ENCODE measurements at regions not wholly inside any gene's neighbourhood (a gene's known extent, or its start where the extent isn't known, plus 50 kb on each side); places are given as distances from the start of the nearest gene placed in this dataset.
"Not testable (repeated sequence)": the region's sequence is repeated elsewhere in the genome, so short reads cannot be mapped to it uniquely, and the experiment has no call there.

DNA sequence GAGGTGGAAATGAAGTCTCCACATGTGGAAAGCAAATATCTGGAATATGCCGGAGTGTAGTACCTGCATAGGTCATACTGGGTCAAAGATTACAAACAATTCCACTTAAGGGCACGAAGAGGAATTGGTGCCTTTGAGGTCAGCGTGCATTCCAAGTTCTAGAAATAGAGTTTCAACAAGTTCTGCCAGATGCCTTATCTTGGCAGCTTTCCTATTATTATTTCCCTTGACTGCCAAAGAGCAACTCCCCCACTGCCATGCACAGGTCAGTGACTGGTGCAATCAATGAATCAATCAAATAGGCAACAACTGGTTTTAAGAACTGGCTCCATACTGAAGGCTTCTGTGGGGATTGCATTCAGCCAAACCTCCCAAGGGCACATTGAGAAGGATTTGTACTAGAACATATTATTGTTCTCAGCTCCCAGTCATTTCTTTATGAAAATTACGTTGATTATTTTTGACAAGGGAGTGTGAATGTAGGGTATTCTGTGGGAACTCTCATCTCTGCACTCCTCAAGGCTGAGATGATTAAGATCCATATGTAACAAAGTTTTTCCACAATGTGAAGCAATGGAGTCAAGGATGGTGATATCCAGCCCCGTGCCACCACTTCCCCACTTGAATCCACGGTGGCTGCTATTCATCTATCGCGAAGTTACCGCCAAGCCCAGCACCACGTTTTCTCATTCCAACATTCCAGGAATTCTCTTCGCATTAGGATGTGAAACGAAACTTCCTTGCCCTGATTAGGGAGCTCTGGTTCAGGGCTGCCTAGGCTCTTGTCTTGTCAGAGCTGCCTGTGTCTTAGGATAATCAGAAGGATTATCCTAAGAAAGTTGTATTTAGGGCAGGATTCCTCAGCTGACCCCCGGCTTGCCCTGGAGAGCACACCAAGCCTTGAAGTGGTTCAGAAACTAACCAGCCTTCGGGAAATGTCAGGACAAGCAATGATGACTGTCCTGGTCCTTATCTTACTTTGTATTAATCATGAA lies 115.1 kb upstream of the PCED1B start:
- TF ChIP-seq, protein P1, sequence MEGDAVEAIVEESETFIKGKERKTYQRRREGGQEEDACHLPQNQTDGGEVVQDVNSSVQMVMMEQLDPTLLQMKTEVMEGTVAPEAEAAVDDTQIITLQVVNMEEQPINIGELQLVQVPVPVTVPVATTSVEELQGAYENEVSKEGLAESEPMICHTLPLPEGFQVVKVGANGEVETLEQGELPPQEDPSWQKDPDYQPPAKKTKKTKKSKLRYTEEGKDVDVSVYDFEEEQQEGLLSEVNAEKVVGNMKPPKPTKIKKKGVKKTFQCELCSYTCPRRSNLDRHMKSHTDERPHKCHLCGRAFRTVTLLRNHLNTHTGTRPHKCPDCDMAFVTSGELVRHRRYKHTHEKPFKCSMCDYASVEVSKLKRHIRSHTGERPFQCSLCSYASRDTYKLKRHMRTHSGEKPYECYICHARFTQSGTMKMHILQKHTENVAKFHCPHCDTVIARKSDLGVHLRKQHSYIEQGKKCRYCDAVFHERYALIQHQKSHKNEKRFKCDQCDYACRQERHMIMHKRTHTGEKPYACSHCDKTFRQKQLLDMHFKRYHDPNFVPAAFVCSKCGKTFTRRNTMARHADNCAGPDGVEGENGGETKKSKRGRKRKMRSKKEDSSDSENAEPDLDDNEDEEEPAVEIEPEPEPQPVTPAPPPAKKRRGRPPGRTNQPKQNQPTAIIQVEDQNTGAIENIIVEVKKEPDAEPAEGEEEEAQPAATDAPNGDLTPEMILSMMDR (IDR thresholded peaks at IDR 0.05; ENCODE audit: control insufficient read depth, insufficient read depth, low read depth, low read length, missing control alignments), result no peak
- H3K4me3 ChIP-seq (ENCODE audit: control insufficient read depth, low read depth, low read length), result no peak overlapping the region
- no peak for DNase-seq (ENCODE audit: low read depth)

DNA sequence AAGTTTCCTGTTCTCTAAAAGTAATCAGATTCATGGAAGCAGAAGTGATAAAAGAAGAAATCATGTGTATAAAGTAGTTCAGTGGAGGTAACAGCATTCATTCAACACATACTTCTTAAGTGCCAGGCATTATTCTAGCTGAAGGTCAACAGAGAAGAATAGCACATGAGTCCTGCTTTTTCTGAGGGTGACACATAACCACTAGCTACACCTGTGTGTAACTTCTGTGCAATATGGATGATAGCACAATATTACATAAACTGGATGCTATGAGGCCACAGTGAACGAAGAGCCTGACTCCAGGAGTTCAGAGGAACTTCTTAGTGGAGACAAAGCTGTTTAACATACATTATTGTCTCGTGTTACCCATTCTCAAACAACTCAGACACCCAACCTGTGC lies 114.3 kb upstream of the PCED1B start:
- TF ChIP-seq, protein P1 (IDR thresholded peaks at IDR 0.05; ENCODE audit: control insufficient read depth, insufficient read depth, low read depth, low read length, missing control alignments), result no peak
- H3K4me3 ChIP-seq (ENCODE audit: control insufficient read depth, low read depth, low read length), result no peak overlapping the region
- DNase-seq (ENCODE audit: low read depth), result no peak

DNA sequence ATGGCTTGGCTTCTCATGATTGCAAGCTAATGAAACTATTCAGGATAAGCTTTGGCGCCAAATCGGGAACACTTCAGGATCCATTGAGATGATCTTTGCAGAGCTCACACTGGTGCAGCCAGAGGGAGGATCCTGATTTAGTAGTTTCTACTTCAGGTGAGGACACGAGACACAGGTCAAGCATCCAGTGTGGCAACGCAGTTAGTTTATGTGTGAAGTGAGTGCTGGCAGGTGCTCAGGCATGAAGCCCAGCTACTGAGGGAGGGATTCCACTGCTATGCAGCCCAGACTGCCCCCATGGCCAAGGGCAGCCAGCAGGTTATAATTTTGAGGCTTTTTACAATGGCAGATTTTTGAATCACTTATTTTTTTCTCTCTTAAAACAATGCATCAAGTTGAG lies 113.5 kb upstream of the PCED1B start:
- TF ChIP-seq, protein P1 (IDR thresholded peaks at IDR 0.05; ENCODE audit: control insufficient read depth, insufficient read depth, low read depth, low read length, missing control alignments), result no peak

DNA sequence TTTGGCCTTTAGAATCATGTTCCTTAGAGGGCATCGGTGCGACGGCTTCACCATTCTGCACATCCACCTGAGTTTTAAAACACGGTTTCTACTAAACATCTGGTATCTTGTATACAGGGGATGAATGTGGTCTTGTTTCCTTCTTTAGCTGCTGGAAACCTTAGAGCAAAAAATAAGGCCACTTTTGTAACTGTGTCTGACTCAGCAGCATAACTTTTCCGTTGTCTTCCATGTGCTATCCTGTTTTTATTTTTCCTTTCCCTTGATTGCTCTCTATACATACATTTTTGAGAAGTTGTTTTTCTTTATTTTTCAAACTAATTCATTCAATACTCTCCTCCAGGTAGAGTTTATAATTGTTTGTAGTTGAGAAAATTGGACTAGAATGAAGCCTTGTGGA lies 108.8 kb upstream of the PCED1B start:
- TF ChIP-seq, protein P1 (IDR thresholded peaks at IDR 0.05; ENCODE audit: control insufficient read depth, insufficient read depth, low read depth, low read length, missing control alignments), result no peak
- no peak for DNase-seq (ENCODE audit: low read depth)
- H3K4me3 ChIP-seq (ENCODE audit: control insufficient read depth, low read depth, low read length), result no peak overlapping the region

More for the DNA sequence above, 113.5 kb upstream of the PCED1B start:
- H3K4me3 ChIP-seq (ENCODE audit: control insufficient read depth, low read depth, low read length), result no peak overlapping the region
- DNase-seq (ENCODE audit: low read depth), result no peak

DNA sequence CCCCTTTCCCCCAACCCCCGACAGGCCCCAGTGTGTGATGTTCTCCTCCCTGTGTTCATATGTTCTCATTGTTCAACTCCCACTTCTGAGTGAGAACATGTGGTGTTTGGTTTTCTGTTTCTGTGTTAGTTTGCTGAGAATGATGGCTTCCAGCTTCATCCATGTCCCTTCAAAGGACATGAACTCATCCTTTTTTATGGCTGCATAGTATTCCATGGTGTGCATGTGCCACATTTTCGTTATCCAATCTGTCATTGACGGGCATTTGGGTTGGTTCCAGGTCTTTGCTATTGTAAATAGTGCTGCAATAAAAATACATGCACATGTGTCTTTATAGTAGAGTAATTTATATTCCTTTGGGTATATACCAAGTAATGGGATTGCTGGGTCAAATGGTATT lies 105.5 kb upstream of the PCED1B start:
- H3K4me3 ChIP-seq (ENCODE audit: control insufficient read depth, low read depth, low read length); DNase-seq (ENCODE audit: low read depth): not testable (repeated sequence)

DNA sequence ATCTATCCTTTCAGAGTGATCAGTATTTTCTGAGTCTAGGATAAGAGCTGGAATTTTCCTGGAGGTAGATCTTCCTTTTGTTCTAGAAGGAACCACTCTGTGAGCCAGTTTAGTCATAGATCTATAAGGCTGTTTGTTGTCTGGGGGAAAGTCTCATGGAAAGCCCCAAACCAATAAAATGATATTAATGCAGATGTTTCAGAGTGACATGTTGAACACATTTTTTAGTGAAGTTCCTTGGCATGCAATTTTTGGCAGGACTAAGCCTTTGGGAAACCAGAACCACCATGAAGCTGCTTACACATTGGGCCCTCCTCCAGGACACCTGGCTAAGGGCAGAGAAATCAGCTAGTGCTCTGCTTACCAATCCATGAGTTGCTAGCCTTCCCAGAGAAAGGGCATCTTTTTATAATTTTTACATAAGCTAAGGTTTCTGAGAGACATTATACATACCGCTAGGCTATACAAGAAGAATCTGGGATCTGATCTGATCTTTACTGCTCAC lies 101.5 kb upstream of the PCED1B start:
- TF ChIP-seq, protein P1 (IDR thresholded peaks at IDR 0.05; ENCODE audit: control insufficient read depth, insufficient read depth, low read depth, low read length, missing control alignments), result no peak
- H3K4me3 ChIP-seq (ENCODE audit: control insufficient read depth, low read depth, low read length), result no peak overlapping the region
- no peak for DNase-seq (ENCODE audit: low read depth)

DNA sequence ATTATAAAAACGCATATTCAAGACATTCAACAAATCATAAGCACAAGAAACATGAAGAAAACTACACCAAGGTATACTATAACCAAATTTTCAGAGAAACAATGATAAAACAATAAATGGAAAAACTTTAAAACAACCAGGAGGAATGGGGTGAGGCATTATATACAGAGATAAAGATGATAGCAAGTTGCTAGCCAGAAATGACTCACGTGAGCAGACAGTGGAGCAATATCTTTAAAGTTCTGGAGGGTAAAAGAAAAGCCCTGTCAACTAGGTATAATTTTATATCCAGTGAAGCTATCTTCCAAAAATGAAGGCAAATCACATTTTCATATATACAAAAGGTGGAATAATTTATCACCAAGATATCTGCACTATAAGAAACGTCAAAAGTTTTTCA lies 97.8 kb upstream of the PCED1B start:
- TF ChIP-seq, protein P1 (IDR thresholded peaks at IDR 0.05; ENCODE audit: control insufficient read depth, insufficient read depth, low read depth, low read length, missing control alignments), result no peak
- H3K4me3 ChIP-seq (ENCODE audit: control insufficient read depth, low read depth, low read length), result no peak overlapping the region
- no peak for DNase-seq (ENCODE audit: low read depth)
